ENCODE measurements at regions not wholly inside any gene's neighbourhood (a gene's known extent, or its start where the extent isn't known, plus 50 kb on each side); places are given as distances from the start of the nearest gene placed in this dataset.

DNA sequence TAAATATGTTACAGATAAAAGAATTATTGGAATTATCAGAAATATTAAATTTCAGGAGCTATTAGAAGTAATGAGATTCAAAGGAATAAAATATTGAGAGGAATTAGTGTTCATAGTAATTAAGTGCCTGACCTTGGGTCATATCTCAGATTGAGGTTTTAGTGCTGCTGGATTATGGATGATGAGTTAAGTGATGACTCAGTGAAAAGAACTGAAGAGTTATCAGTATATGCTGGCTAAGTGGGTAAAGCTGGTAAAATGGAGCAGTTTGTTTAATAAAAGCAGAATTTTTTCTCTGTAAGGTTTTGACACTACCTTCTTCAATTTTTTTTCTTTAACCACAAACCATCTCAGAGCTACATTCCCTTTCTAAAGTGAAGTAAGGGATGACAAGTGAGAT lies 206.7 kb downstream of the MANEA start:
- DNase-seq (ENCODE audit: insufficient read length, low spot score, missing footprints) = no peak
- H3K4me1 ChIP-seq (ENCODE audit: insufficient read depth, low read length) = no peaks in the 10 kb centered on the region
- no peak overlapping the region for H2AFZ ChIP-seq (ENCODE audit: low read length)
- H3K79me2 ChIP-seq (ENCODE audit: insufficient read depth, low read length) = no peaks in the 10 kb centered on the region
- TF ChIP-seq, protein P1, sequence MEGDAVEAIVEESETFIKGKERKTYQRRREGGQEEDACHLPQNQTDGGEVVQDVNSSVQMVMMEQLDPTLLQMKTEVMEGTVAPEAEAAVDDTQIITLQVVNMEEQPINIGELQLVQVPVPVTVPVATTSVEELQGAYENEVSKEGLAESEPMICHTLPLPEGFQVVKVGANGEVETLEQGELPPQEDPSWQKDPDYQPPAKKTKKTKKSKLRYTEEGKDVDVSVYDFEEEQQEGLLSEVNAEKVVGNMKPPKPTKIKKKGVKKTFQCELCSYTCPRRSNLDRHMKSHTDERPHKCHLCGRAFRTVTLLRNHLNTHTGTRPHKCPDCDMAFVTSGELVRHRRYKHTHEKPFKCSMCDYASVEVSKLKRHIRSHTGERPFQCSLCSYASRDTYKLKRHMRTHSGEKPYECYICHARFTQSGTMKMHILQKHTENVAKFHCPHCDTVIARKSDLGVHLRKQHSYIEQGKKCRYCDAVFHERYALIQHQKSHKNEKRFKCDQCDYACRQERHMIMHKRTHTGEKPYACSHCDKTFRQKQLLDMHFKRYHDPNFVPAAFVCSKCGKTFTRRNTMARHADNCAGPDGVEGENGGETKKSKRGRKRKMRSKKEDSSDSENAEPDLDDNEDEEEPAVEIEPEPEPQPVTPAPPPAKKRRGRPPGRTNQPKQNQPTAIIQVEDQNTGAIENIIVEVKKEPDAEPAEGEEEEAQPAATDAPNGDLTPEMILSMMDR (IDR thresholded peaks at IDR 0.05; ENCODE audit: extremely low read depth, low read depth, low read length) = no peak
- no peaks in the 10 kb centered on the region for H3K9me3 ChIP-seq (ENCODE audit: low read depth, low read length)
- H3K4me2 ChIP-seq (ENCODE audit: insufficient read depth, low read length) = no peak overlapping the region
- no peaks in the 10 kb centered on the region for H3K36me3 ChIP-seq (ENCODE audit: insufficient read depth, low read length)
- no peak overlapping the region for H3K4me3 ChIP-seq (ENCODE audit: insufficient read depth, low read length)
- H3K27me3 ChIP-seq (ENCODE audit: insufficient read depth, low read length) = no peaks in the 10 kb centered on the region
- no peaks in the 10 kb centered on the region for H4K20me1 ChIP-seq (ENCODE audit: insufficient read depth, low read length)
- H3K27ac ChIP-seq (ENCODE audit: low read depth, low read length) = no peak overlapping the region

DNA sequence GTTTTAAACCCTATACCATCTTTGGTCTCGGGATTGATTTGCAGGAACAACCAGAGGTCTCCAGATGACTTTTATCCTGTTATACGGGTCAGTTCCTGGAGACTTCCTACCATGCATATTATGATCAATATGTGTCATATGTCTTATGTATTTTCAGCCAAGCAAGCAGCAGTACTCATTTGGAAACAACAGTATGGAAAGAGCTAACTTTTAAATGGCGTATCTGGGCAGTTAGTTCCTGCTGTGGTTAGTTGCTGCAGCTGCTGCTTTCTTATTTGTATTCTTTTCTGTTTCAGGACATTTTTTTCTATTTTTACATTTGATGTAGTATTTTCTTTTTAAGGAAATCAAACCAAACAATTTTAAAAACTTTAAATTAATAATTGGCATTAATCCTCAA lies 207.5 kb downstream of the MANEA start:
- Histone ChIP-seq H3K4me3 (ENCODE audit: insufficient read depth, low read length) (no peak overlapping the region), H4K20me1 (ENCODE audit: insufficient read depth, low read length) (no peaks in the 10 kb centered on the region), H3K4me2 (ENCODE audit: insufficient read depth, low read length) (no peak overlapping the region), H3K4me1 (ENCODE audit: insufficient read depth, low read length) (no peaks in the 10 kb centered on the region), H3K27ac (ENCODE audit: low read depth, low read length) (no peak overlapping the region), H3K36me3 (ENCODE audit: insufficient read depth, low read length) (no peaks in the 10 kb centered on the region), H2AFZ (ENCODE audit: low read length) (no peak overlapping the region), H3K9me3 (ENCODE audit: low read depth, low read length) (no peaks in the 10 kb centered on the region), H3K27me3 (ENCODE audit: insufficient read depth, low read length) (no peaks in the 10 kb centered on the region), H3K79me2 (ENCODE audit: insufficient read depth, low read length) (no peaks in the 10 kb centered on the region)
- DNase-seq (ENCODE audit: insufficient read length, low spot score, missing footprints) = no peak
- TF ChIP-seq, protein P1 (IDR thresholded peaks at IDR 0.05; ENCODE audit: extremely low read depth, low read depth, low read length) = no peak

- H3K4me1 ChIP-seq (ENCODE audit: insufficient read depth, low read length) = no peaks in the 10 kb centered on the region
- DNase-seq (ENCODE audit: insufficient read length, low spot score, missing footprints) = no peak
- H3K79me2 ChIP-seq (ENCODE audit: insufficient read depth, low read length) = no peaks in the 10 kb centered on the region
- no peaks in the 10 kb centered on the region for H4K20me1 ChIP-seq (ENCODE audit: insufficient read depth, low read length)
- no peak overlapping the region for H3K4me3 ChIP-seq (ENCODE audit: insufficient read depth, low read length)
- no peak overlapping the region for H3K4me2 ChIP-seq (ENCODE audit: insufficient read depth, low read length)
- no peaks in the 10 kb centered on the region for H3K27me3 ChIP-seq (ENCODE audit: insufficient read depth, low read length)
- TF ChIP-seq, protein P1 (IDR thresholded peaks at IDR 0.05; ENCODE audit: extremely low read depth, low read depth, low read length) = no peak
- H3K36me3 ChIP-seq (ENCODE audit: insufficient read depth, low read length) = no peaks in the 10 kb centered on the region
- H3K9me3 ChIP-seq (ENCODE audit: low read depth, low read length) = no peaks in the 10 kb centered on the region
- no peak overlapping the region for H2AFZ ChIP-seq (ENCODE audit: low read length)
- no peak overlapping the region for H3K27ac ChIP-seq (ENCODE audit: low read depth, low read length)
Measured at GRCh38 chr6:95785785-95786184, 208.4 kb downstream of the MANEA start.

DNA sequence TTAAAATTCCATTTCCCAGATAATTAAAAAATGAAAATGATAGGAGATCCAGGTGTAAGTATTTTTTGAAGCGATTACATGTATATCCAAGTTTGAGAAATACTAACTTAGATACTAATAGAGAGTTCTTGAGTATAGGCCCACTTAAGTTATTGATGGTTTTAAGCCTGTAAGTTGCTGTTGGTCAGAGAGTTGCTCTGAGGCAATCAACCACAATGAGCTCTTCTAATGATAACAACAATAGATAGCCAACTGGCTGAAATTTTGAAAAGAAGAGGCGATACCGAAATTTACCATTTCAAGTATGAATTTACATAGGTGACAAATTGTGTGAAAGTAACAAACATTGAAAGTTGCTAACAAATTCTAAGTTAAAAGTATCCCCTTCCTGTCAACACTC lies 209.5 kb downstream of the MANEA start:
- Histone ChIP-seq H3K79me2 (ENCODE audit: insufficient read depth, low read length) (no peaks in the 10 kb centered on the region), H3K9me3 (ENCODE audit: low read depth, low read length) (no peaks in the 10 kb centered on the region), H3K4me1 (ENCODE audit: insufficient read depth, low read length) (no peaks in the 10 kb centered on the region), H3K27me3 (ENCODE audit: insufficient read depth, low read length) (no peaks in the 10 kb centered on the region), H3K4me2 (ENCODE audit: insufficient read depth, low read length) (no peak overlapping the region), H4K20me1 (ENCODE audit: insufficient read depth, low read length) (no peaks in the 10 kb centered on the region), H3K36me3 (ENCODE audit: insufficient read depth, low read length) (no peaks in the 10 kb centered on the region), H2AFZ (ENCODE audit: low read length) (no peak overlapping the region), H3K4me3 (ENCODE audit: insufficient read depth, low read length) (no peak overlapping the region), H3K27ac (ENCODE audit: low read depth, low read length) (no peak overlapping the region)
- TF ChIP-seq, protein P1 (IDR thresholded peaks at IDR 0.05; ENCODE audit: extremely low read depth, low read depth, low read length) = no peak
- no peak for DNase-seq (ENCODE audit: insufficient read length, low spot score, missing footprints)

All from osteoblast (primary cell).